ENCODE measurements at regions not wholly inside any gene's neighbourhood (a gene's known extent, or its start where the extent isn't known, plus 50 kb on each side); places are given as distances from the start of the nearest gene placed in this dataset.

GRCh38 chr13:39224671-39225240, 186.5 kb downstream of the NHLRC3 start:
- DNase-seq (ENCODE audit: low read depth) = no peak
- H3K4me3 ChIP-seq (ENCODE audit: low read depth, low read length) = no peak overlapping the region
- TF ChIP-seq CTCF (IDR thresholded peaks at IDR 0.05; ENCODE audit: control insufficient read depth, extremely low read depth, insufficient read depth) = no peak

GRCh38 chr13:39225860-39226259, 187.6 kb downstream of the NHLRC3 start:
- no peak for TF ChIP-seq CTCF (IDR thresholded peaks at IDR 0.05; ENCODE audit: control insufficient read depth, extremely low read depth, insufficient read depth)
- no peak overlapping the region for H3K4me3 ChIP-seq (ENCODE audit: low read depth, low read length)
- DNase-seq (ENCODE audit: low read depth) = no peak

GRCh38 chr13:39226359-39226758, 188.1 kb downstream of the NHLRC3 start:
- no peak for TF ChIP-seq CTCF (IDR thresholded peaks at IDR 0.05; ENCODE audit: control insufficient read depth, extremely low read depth, insufficient read depth)
- H3K4me3 ChIP-seq (ENCODE audit: low read depth, low read length) = no peak overlapping the region
- DNase-seq (ENCODE audit: low read depth) = no peak

- no peak overlapping the region for H3K4me3 ChIP-seq (ENCODE audit: low read depth, low read length)
- TF ChIP-seq CTCF (IDR thresholded peaks at IDR 0.05; ENCODE audit: control insufficient read depth, extremely low read depth, insufficient read depth) = no peak
- DNase-seq (ENCODE audit: low read depth) = no peak
These were observed 194.2 kb downstream of the NHLRC3 start for GRCh38 chr13:39232401-39232980.

- TF ChIP-seq CTCF (IDR thresholded peaks at IDR 0.05; ENCODE audit: control insufficient read depth, extremely low read depth, insufficient read depth) = no peak
- no peak overlapping the region for H3K4me3 ChIP-seq (ENCODE audit: low read depth, low read length)
- DNase-seq (ENCODE audit: low read depth) = no peak
These were observed 194.7 kb downstream of the NHLRC3 start for GRCh38 chr13:39232999-39233398.

- no peak overlapping the region for H3K4me3 ChIP-seq (ENCODE audit: low read depth, low read length)
- TF ChIP-seq CTCF (IDR thresholded peaks at IDR 0.05; ENCODE audit: control insufficient read depth, extremely low read depth, insufficient read depth) = no peak
- DNase-seq (ENCODE audit: low read depth) = no peak
These were observed 195.3 kb downstream of the NHLRC3 start for GRCh38 chr13:39233519-39233918.
